ENCODE measurements at regions not wholly inside any gene's neighbourhood (a gene's known extent, or its start where the extent isn't known, plus 50 kb on each side); places are given as distances from the start of the nearest gene placed in this dataset.

- TF ChIP-seq FOSL1 (IDR thresholded peaks at IDR 0.05; ENCODE audit: insufficient read depth, low read depth, low read length) (no peak), SP4 (IDR thresholded peaks at IDR 0.05; ENCODE audit: low read length) (no peak), TAF7 (optimal IDR thresholded peaks at IDR 0.05; ENCODE audit: borderline replicate concordance, low read depth, low read length) (no peak), BACH1 (IDR thresholded peaks at IDR 0.05; ENCODE audit: low read length) (no peak)
Observed at GRCh38 chr3:21936207-21936606, 185.2 kb upstream of the ZNF385D start (continued).

Data from H1 (cell line).